ENCODE measurements at regions not wholly inside any gene's neighbourhood (a gene's known extent, or its start where the extent isn't known, plus 50 kb on each side); places are given as distances from the start of the nearest gene placed in this dataset.

DNA sequence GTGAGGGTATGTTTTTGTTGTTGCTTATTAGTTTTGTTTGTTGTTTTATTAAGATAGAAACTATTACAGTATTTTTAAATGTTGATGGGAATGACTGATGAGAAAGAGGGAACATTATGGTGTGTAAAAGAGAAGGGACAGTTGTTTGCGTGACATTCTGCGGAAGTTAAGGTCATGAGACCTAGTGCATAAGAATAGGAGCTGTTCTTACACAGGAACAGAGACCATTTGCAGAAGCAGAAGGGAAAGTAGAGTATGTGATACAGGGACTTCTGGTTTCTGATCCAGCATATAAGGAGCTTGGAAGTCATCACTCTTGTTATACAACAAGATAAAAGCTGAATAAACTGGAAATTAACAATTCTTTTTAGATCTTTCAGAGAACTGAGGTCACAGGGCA, 299.2 kb upstream of the API5 start:
- Mint-ChIP-seq H3K36me3 (ENCODE audit: low read depth) (no peaks in the 10 kb centered on the region), H3K4me3 (no peak overlapping the region), H3K27ac (no peak overlapping the region), H3K27me3 (no peaks in the 10 kb centered on the region), H3K4me1 (no peaks in the 10 kb centered on the region), H3K9me3 (no peaks in the 10 kb centered on the region)
- DNase-seq (no peak), ATAC-seq (no peak)

DNA sequence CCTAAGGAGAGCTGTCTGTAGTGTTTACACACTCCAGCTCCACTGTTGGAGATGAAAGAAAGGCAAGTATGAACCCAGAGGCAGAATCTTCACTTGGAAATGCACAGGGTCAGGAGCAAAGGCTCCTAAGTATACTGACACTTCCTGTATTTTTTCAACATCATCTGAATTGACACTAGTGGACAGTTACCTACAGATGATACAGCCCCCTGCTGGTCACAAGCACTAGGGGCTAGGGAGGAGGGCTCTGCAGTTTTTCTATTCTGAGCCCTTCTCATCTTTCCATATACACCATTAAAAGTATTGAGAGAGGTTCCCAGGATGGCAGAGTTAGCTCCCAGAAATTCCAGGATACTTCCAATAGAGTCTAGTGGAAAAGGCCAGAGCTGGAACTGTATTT, 290.3 kb upstream of the API5 start:
- H3K4me3 Mint-ChIP-seq, result no peak overlapping the region
- H3K36me3 Mint-ChIP-seq (ENCODE audit: low read depth), result no peaks in the 10 kb centered on the region
- no peak for DNase-seq
- H3K4me1 Mint-ChIP-seq, result no peaks in the 10 kb centered on the region
- no peak for ATAC-seq
- H3K27ac Mint-ChIP-seq, result no peak overlapping the region
- H3K9me3 Mint-ChIP-seq, result no peaks in the 10 kb centered on the region
- no peaks in the 10 kb centered on the region for H3K27me3 Mint-ChIP-seq

DNA sequence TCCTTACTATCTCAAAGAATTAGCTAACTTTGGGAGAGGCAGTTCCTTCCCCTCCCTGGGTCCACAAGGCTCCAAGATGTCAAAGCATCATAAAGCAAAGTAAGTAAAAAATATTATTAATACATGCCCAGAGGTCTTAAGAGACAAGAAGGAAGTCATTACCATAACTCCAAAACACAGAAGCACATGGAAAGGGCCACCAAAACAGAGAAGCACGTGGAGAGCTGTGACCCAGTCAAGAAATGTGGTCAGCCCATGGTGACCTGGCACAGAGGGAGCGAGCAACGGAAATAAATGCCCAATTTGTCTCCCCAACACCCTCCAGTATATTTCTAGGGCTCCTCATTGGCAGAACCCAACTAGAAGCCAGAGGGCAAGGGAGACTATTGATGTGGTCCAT, 277.5 kb upstream of the API5 start:
- Mint-ChIP-seq H3K27ac (no peak overlapping the region), H3K4me1 (no peaks in the 10 kb centered on the region), H3K9me3 (peaks cover 4% of the 10 kb centered on the region), H3K36me3 (ENCODE audit: low read depth) (no peaks in the 10 kb centered on the region), H3K4me3 (no peak overlapping the region), H3K27me3 (no peaks in the 10 kb centered on the region)
- no peak for ATAC-seq
- no peak for DNase-seq

GRCh38 chr11:43035086-43035485, 276.7 kb upstream of the API5 start:
- Mint-ChIP-seq H3K27ac (no peak overlapping the region), H3K27me3 (no peaks in the 10 kb centered on the region), H3K4me1 (no peaks in the 10 kb centered on the region), H3K4me3 (no peak overlapping the region), H3K9me3 (no peaks in the 10 kb centered on the region), H3K36me3 (ENCODE audit: low read depth) (no peaks in the 10 kb centered on the region)
- DNase-seq, result no peak
- no peak for ATAC-seq

- DNase-seq (no peak), ATAC-seq (no peak)
- Mint-ChIP-seq H3K27me3 (no peaks in the 10 kb centered on the region), H3K9me3 (no peaks in the 10 kb centered on the region), H3K4me3 (no peak overlapping the region), H3K36me3 (ENCODE audit: low read depth) (no peaks in the 10 kb centered on the region), H3K4me1 (no peaks in the 10 kb centered on the region), H3K27ac (no peak overlapping the region)
These were observed 258.0 kb upstream of the API5 start for GRCh38 chr11:43053638-43054412.

GRCh38 chr11:43067681-43068080, 244.1 kb upstream of the API5 start:
- H3K9me3 Mint-ChIP-seq, result peaks cover 22% of the 10 kb centered on the region
- H3K36me3 Mint-ChIP-seq (ENCODE audit: low read depth), result no peaks in the 10 kb centered on the region
- H3K4me3 Mint-ChIP-seq, result no peak overlapping the region
- ATAC-seq (no peak), DNase-seq (no peak)
- H3K27ac Mint-ChIP-seq, result no peak overlapping the region
- H3K4me1 Mint-ChIP-seq, result no peaks in the 10 kb centered on the region
- no peaks in the 10 kb centered on the region for H3K27me3 Mint-ChIP-seq

- no peaks in the 10 kb centered on the region for H3K36me3 Mint-ChIP-seq (ENCODE audit: low read depth)
- no peak for DNase-seq
- no peak for ATAC-seq
- H3K4me1 Mint-ChIP-seq, result no peaks in the 10 kb centered on the region
- H3K27ac Mint-ChIP-seq, result no peak overlapping the region
- no peak overlapping the region for H3K4me3 Mint-ChIP-seq
- peaks cover 34% of the 10 kb centered on the region for H3K9me3 Mint-ChIP-seq
- no peaks in the 10 kb centered on the region for H3K27me3 Mint-ChIP-seq
These were observed 240.5 kb upstream of the API5 start for GRCh38 chr11:43071338-43071737.

GRCh38 chr11:43072096-43072495, 239.7 kb upstream of the API5 start:
- Mint-ChIP-seq H3K36me3 (ENCODE audit: low read depth) (no peaks in the 10 kb centered on the region), H3K4me3 (no peak overlapping the region), H3K27me3 (no peaks in the 10 kb centered on the region), H3K9me3 (peaks cover 34% of the 10 kb centered on the region), H3K27ac (no peak overlapping the region), H3K4me1 (no peaks in the 10 kb centered on the region)
- ATAC-seq (no peak), DNase-seq (no peak)

DNA sequence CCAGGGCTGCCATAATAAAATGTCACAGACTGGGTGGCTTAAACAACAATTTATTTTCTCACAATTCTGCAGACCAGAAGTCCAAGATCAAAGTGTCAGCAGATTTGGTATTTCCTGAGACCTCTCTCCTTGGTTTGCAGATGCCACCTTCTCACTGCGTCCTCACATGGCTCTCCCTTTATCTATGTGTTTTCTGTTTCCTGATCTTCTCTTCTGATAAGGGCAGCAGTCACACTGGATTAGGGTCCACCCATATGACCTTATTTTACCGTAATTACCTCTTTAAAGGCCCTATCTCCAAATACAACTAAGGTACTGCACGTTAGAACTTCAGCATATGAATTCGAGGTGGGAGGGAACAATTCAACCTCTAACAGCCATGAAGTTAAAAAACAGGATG, 238.9 kb upstream of the API5 start:
- Mint-ChIP-seq H3K4me3 (no peak overlapping the region), H3K4me1 (no peaks in the 10 kb centered on the region), H3K9me3 (peaks cover 34% of the 10 kb centered on the region), H3K27me3 (no peaks in the 10 kb centered on the region), H3K36me3 (ENCODE audit: low read depth) (no peaks in the 10 kb centered on the region), H3K27ac (no peak overlapping the region)
- DNase-seq (no peak), ATAC-seq (no peak)

GRCh38 chr11:43074810-43075209, 237.0 kb upstream of the API5 start:
- ATAC-seq (no peak), DNase-seq (no peak)
- no peaks in the 10 kb centered on the region for H3K4me1 Mint-ChIP-seq
- no peak overlapping the region for H3K4me3 Mint-ChIP-seq
- H3K27me3 Mint-ChIP-seq, result no peaks in the 10 kb centered on the region
- H3K27ac Mint-ChIP-seq, result no peak overlapping the region
- H3K36me3 Mint-ChIP-seq (ENCODE audit: low read depth), result no peaks in the 10 kb centered on the region
- H3K9me3 Mint-ChIP-seq, result peaks cover 34% of the 10 kb centered on the region

DNA sequence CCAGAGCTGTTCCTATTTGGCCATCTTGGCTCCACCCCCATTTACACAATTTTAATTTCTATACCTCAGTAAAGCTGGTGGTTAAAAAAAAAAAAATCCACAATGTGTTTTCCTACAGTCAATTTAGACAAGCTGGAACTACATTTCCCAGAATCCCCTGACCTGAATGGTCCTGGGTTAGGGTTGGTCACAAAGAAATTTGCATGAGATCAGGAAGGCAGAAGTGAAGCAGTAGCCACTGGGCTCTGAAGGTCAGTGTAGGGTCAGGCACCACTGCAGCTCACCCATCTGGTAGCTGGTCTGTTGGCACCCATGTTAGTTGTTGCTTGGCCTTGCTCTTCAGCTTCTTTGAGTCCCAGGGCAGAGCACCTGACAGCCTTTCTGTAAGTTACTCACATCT, 210.7 kb upstream of the API5 start:
- no peaks in the 10 kb centered on the region for H3K4me1 Mint-ChIP-seq
- H3K9me3 Mint-ChIP-seq, result peaks cover 8% of the 10 kb centered on the region
- no peak overlapping the region for H3K27ac Mint-ChIP-seq
- no peak for ATAC-seq
- H3K4me3 Mint-ChIP-seq, result no peak overlapping the region
- no peak for DNase-seq
- H3K36me3 Mint-ChIP-seq (ENCODE audit: low read depth), result no peaks in the 10 kb centered on the region
- H3K27me3 Mint-ChIP-seq, result no peaks in the 10 kb centered on the region

- no peaks in the 10 kb centered on the region for H3K9me3 Mint-ChIP-seq
- ATAC-seq (no peak), DNase-seq (no peak)
- H3K4me1 Mint-ChIP-seq, result no peaks in the 10 kb centered on the region
- H3K4me3 Mint-ChIP-seq, result no peak overlapping the region
- peaks cover 5% of the 10 kb centered on the region for H3K27me3 Mint-ChIP-seq
- no peak overlapping the region for H3K27ac Mint-ChIP-seq
- H3K36me3 Mint-ChIP-seq (ENCODE audit: low read depth), result no peaks in the 10 kb centered on the region
These were observed 195.7 kb upstream of the API5 start for GRCh38 chr11:43116071-43116470.

DNA sequence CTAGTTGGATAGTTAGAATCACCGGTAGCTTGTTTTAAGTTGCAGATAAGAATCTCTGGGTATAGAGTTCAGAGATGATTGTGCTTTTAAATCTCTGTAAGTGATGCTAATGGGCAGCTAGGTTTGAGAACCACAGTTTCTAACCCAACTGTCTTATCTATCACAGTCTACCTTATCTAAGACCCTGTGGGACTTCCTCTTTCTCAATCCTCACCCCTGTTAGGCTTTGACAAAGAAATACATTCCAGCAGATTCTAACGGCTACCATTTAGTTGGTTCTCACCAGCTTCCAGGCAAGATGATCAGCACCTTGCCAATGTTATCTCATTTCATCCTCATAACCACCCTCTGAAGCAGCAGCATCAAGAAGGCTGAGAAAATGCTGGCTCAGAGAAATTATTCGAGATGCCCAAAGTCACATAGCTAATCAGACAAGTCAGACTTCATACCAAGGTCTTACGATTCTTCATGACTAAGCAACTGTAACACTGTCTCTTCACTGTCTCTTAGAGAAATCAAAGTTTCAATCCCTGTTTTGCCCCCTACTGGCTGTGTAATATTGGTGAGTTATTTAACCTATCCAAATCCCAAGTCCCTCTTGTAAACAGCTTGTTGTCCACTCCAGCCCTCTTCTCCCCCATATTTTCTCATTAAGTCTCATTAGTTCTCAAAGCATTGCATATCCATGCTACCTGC, 192.4 kb upstream of the API5 start:
- Mint-ChIP-seq H3K36me3 (ENCODE audit: low read depth) (no peaks in the 10 kb centered on the region), H3K27me3 (no peaks in the 10 kb centered on the region), H3K4me1 (no peaks in the 10 kb centered on the region), H3K4me3 (no peak overlapping the region), H3K27ac (no peak overlapping the region), H3K9me3 (no peaks in the 10 kb centered on the region)
- no peak for DNase-seq
- ATAC-seq, result no peak

GRCh38 chr11:43122546-43122945, 189.2 kb upstream of the API5 start:
- Mint-ChIP-seq H3K36me3 (ENCODE audit: low read depth) (no peaks in the 10 kb centered on the region), H3K4me1 (no peaks in the 10 kb centered on the region), H3K9me3 (no peaks in the 10 kb centered on the region), H3K27ac (no peak overlapping the region), H3K4me3 (no peak overlapping the region), H3K27me3 (no peaks in the 10 kb centered on the region)
- no peak for DNase-seq
- ATAC-seq, result no peak

GRCh38 chr11:43123443-43123842, 188.4 kb upstream of the API5 start:
- Mint-ChIP-seq H3K9me3 (no peaks in the 10 kb centered on the region), H3K4me3 (no peak overlapping the region), H3K27ac (no peak overlapping the region), H3K36me3 (ENCODE audit: low read depth) (no peaks in the 10 kb centered on the region), H3K4me1 (no peaks in the 10 kb centered on the region), H3K27me3 (no peaks in the 10 kb centered on the region)
- ATAC-seq, result no peak
- DNase-seq, result no peak
